WTC11 (cell line): ENCODE measurements at regions not wholly inside any gene's neighbourhood (a gene's known extent, or its start where the extent isn't known, plus 50 kb on each side); places are given as distances from the start of the nearest gene placed in this dataset.

Experiments used
- ATAC-seq: fragments of 200-7000 bp; cut with Tn5 transposase; 2 replicates; pipeline ENCODE4 v1.10.0; 2021; ENCODE audit warnings: mild to moderate bottlenecking, moderate library complexity
- CTCF ChIA-PET: fragments of 300-600 bp; sonication (Branson Sonifier 250); formaldehyde crosslinking; loops from one replicate; lab custom pipeline; 2021; ENCODE audit warnings: antibody characterized with exemption; lab: Charles Lee
- POLR2A ChIA-PET: fragments of 350-600 bp; sonication (Branson Sonifier 250); formaldehyde crosslinking; loops from one replicate; lab custom pipeline; 2021; ENCODE audit warnings: antibody characterized with exemption; lab: Charles Lee
- DNase-seq: peaks from one replicate; pipeline ENCODE4 v3.0.0; 2021; ENCODE audit warnings: low spot score
- H3K27ac Mint-ChIP-seq: 2 replicates; pipeline ENCODE4 v1.8.0; 2021; ENCODE audit warnings: mixed read lengths
- H3K27me3 Mint-ChIP-seq: 2 replicates; pipeline ENCODE4 v1.8.0; 2021; ENCODE audit warnings: low read depth, mild to moderate bottlenecking, moderate library complexity, mixed read lengths
- H3K36me3 Mint-ChIP-seq: 2 replicates; pipeline ENCODE4 v1.8.0; 2021; ENCODE audit warnings: mixed read lengths
- H3K4me1 Mint-ChIP-seq: 2 replicates; pipeline ENCODE4 v1.8.0; 2022; ENCODE audit warnings: mixed read lengths
- H3K4me3 Mint-ChIP-seq: 2 replicates; pipeline ENCODE4 v1.8.0; 2021; ENCODE audit warnings: mild to moderate bottlenecking, moderate library complexity, mixed read lengths
- H3K9me3 Mint-ChIP-seq: 2 replicates; pipeline ENCODE4 v1.8.0; 2021; ENCODE audit warnings: mixed read lengths
- ATF1 ChIP-seq: sonication (generic); formaldehyde crosslinking; IDR thresholded peaks from 2 replicates; pipeline ENCODE4 v1.8.1; 2023; ENCODE audit warnings: mild to moderate bottlenecking, moderate library complexity, missing genetic modification reagents
- ETV6 ChIP-seq: sonication (generic); formaldehyde crosslinking; IDR thresholded peaks from 2 replicates; pipeline ENCODE4 v1.8.1; 2022; ENCODE audit warnings: mild to moderate bottlenecking, missing genetic modification reagents
- GABPB1 ChIP-seq: sonication (generic); formaldehyde crosslinking; IDR thresholded peaks from 2 replicates; pipeline ENCODE4 v1.8.1; 2023; ENCODE audit warnings: mild to moderate bottlenecking, missing genetic modification reagents
- IRF2 ChIP-seq: sonication (generic); formaldehyde crosslinking; IDR thresholded peaks from 2 replicates; pipeline ENCODE4 v1.8.0; 2022; ENCODE audit warnings: low read depth, missing genetic modification reagents, borderline replicate concordance
- NFYB ChIP-seq: sonication (generic); formaldehyde crosslinking; conservative IDR thresholded peaks from 2 replicates; pipeline ENCODE4 v1.8.0; 2022; ENCODE audit warnings: low read depth, missing genetic modification reagents
- NR1H2 ChIP-seq: sonication (generic); formaldehyde crosslinking; IDR thresholded peaks from 2 replicates; pipeline ENCODE4 v1.9.0; 2021; ENCODE audit warnings: mild to moderate bottlenecking, moderate library complexity, missing genetic modification reagents
- SP1 ChIP-seq: sonication (generic); formaldehyde crosslinking; conservative IDR thresholded peaks from 2 replicates; pipeline ENCODE4 v1.8.1; 2022; ENCODE audit warnings: missing genetic modification reagents
- TEAD1 ChIP-seq: sonication (generic); formaldehyde crosslinking; IDR thresholded peaks from 2 replicates; pipeline ENCODE4 v1.8.0; 2022; ENCODE audit warnings: mild to moderate bottlenecking, missing genetic modification reagents
- TEAD4 ChIP-seq: sonication (generic); formaldehyde crosslinking; IDR thresholded peaks from 2 replicates; pipeline ENCODE4 v1.8.0; 2022; ENCODE audit warnings: mild to moderate bottlenecking, missing genetic modification reagents
- TP53 ChIP-seq: sonication (generic); formaldehyde crosslinking; IDR thresholded peaks from 2 replicates; pipeline ENCODE4 v1.8.1; 2023; ENCODE audit warnings: mild to moderate bottlenecking, missing genetic modification reagents
- ZNF396 ChIP-seq: fragments of 250-450 bp; sonication (Bioruptor Pico); IDR thresholded peaks from 2 replicates; pipeline ENCODE4 v1.8.0; 2021; ENCODE audit warnings: mild to moderate bottlenecking, moderate library complexity, borderline replicate concordance
- ZNF423 ChIP-seq: fragments of 250-450 bp; sonication (Bioruptor Pico); IDR thresholded peaks from 2 replicates; pipeline ENCODE4 v2.1.2; 2022; ENCODE audit warnings: mild to moderate bottlenecking, moderate library complexity
- ZNF671 ChIP-seq: fragments of 250-450 bp; sonication (Bioruptor Pico); IDR thresholded peaks from 2 replicates; pipeline ENCODE4 v1.8.0; 2021; ENCODE audit warnings: mild to moderate bottlenecking
- TF ChIP-seq, protein P1 (sequence below): fragments of 250-450 bp; sonication (Bioruptor Pico); IDR thresholded peaks from 2 replicates; pipeline ENCODE4 v1.8.0; 2021; ENCODE audit warnings: mild to moderate bottlenecking
- TF ChIP-seq, protein P2 (sequence below): sonication (generic); formaldehyde crosslinking; IDR thresholded peaks from 2 replicates; pipeline ENCODE4 v1.8.0; 2022; ENCODE audit warnings: mild to moderate bottlenecking, missing genetic modification reagents
- TF ChIP-seq, protein P3 (sequence below): fragments of 250-450 bp; sonication (Bioruptor Pico); conservative IDR thresholded peaks from 2 replicates; pipeline ENCODE4 v1.9.0; 2021; ENCODE audit warnings: mild to moderate bottlenecking
- TF ChIP-seq, protein P4 (sequence below): sonication (generic); formaldehyde crosslinking; IDR thresholded peaks from 2 replicates; pipeline ENCODE4 v1.8.0; 2023; ENCODE audit warnings: missing genetic modification reagents

DNA sequence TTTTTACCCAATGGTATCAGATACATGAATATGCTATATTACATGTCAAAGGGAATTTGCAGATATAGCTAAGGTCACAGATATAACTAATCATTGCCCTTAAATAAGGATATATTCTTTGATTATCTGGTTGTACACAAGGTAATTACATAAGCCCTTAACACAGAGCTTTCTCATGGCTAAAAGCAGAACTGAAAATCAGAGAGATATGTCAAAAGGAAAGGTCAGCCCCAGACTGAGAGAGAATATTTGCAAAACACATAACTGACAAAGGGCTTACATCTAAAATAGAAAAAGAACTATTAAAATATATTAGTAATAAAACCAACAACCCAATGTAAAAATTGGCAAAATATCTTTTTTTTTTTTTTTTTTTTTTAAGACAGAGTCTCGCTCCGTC, 1029.5 kb upstream of the LRRN3 start:
- ChIA-PET CTCF (no interaction called here), POLR2A (no interaction called here)
- Mint-ChIP-seq H3K27ac (no peak overlapping the region), H3K36me3 (no peaks in the 10 kb centered on the region), H3K4me3 (no peak overlapping the region), H3K9me3 (no peaks in the 10 kb centered on the region), H3K4me1 (no peaks in the 10 kb centered on the region), H3K27me3 (no peaks in the 10 kb centered on the region)
- DNase-seq (no peak), ATAC-seq (no peak)
- TF ChIP-seq, protein P1, sequence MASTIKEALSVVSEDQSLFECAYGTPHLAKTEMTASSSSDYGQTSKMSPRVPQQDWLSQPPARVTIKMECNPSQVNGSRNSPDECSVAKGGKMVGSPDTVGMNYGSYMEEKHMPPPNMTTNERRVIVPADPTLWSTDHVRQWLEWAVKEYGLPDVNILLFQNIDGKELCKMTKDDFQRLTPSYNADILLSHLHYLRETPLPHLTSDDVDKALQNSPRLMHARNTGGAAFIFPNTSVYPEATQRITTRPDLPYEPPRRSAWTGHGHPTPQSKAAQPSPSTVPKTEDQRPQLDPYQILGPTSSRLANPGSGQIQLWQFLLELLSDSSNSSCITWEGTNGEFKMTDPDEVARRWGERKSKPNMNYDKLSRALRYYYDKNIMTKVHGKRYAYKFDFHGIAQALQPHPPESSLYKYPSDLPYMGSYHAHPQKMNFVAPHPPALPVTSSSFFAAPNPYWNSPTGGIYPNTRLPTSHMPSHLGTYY (CRISPR knock-in tag): no peak
- TF ChIP-seq ZNF671 (CRISPR knock-in tag) (no peak), GABPB1 (CRISPR knock-in tag) (no peak), ATF1 (CRISPR knock-in tag) (no peak), ZNF396 (no peak)

DNA sequence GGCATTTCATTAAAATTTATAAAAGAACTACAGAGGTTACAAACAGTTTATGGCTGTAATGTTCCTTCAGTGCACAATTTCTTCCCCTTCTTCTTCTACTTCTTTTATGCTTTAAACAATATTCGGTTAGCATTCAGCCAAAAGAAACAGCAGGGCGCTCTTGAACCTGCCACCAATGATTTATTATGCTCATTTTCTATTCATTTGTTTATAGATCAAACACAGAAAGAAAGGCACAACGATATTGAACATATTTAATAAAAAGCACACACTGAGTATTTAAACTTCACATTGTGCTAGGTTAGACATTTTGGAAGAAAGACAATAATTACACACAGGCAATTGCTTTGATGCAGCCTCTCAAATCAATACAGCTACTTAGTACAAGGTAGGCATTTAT, 1025.8 kb upstream of the LRRN3 start:
- no peak for DNase-seq
- CTCF ChIA-PET: no interaction called here
- no peak for ATAC-seq
- POLR2A ChIA-PET: no interaction called here
- Mint-ChIP-seq H3K27ac (no peak overlapping the region), H3K27me3 (no peaks in the 10 kb centered on the region), H3K4me3 (no peak overlapping the region), H3K9me3 (peaks cover 4% of the 10 kb centered on the region), H3K4me1 (no peaks in the 10 kb centered on the region), H3K36me3 (no peaks in the 10 kb centered on the region)
- no peak for TF ChIP-seq TEAD4 (CRISPR knock-in tag)
- TF ChIP-seq TP53 (CRISPR knock-in tag): no peak
- TF ChIP-seq ETV6 (CRISPR knock-in tag): no peak
- TF ChIP-seq NFYB (CRISPR knock-in tag): no peak
- TF ChIP-seq, protein P2, sequence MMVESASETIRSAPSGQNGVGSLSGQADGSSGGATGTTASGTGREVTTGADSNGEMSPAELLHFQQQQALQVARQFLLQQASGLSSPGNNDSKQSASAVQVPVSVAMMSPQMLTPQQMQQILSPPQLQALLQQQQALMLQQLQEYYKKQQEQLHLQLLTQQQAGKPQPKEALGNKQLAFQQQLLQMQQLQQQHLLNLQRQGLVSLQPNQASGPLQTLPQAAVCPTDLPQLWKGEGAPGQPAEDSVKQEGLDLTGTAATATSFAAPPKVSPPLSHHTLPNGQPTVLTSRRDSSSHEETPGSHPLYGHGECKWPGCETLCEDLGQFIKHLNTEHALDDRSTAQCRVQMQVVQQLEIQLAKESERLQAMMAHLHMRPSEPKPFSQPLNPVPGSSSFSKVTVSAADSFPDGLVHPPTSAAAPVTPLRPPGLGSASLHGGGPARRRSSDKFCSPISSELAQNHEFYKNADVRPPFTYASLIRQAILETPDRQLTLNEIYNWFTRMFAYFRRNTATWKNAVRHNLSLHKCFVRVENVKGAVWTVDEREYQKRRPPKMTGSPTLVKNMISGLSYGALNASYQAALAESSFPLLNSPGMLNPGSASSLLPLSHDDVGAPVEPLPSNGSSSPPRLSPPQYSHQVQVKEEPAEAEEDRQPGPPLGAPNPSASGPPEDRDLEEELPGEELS (CRISPR knock-in tag): no peak
- TF ChIP-seq, protein P3, sequence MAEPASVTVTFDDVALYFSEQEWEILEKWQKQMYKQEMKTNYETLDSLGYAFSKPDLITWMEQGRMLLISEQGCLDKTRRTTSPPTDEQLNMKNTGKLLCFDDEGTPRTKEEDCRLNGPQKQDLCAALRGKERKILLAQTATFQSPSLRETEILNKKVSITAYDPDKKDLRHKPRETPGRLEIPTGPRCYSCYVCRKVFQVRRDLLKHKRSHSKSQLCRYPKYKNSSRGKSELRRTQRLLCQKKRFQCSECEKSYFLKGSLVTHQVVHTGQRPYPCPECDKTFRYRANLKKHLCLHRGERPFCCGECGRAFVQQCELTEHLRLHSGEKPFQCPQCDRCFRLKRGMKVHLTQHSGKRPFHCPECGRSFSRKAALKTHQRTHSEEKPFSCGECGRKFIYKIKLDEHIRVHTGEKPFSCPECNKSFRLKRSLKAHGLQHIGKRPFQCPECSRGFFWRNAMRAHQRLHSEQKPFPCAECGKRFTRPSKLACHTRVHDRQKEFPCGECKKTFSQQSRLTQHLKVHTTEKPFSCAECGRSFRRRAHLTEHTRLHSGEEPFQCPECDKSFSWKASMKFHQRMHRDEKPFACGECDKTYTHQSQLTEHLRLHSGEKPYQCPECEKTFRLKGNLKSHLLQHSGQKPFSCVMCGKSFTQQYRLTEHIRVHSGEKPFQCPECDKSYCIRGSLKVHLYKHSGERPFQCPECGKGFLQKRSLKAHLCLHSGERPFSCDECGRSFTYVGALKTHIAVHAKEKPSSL (CRISPR knock-in tag): no peak
- no peak for TF ChIP-seq NR1H2
- no peak for TF ChIP-seq ZNF423 (CRISPR knock-in tag)
- no peak for TF ChIP-seq SP1

DNA sequence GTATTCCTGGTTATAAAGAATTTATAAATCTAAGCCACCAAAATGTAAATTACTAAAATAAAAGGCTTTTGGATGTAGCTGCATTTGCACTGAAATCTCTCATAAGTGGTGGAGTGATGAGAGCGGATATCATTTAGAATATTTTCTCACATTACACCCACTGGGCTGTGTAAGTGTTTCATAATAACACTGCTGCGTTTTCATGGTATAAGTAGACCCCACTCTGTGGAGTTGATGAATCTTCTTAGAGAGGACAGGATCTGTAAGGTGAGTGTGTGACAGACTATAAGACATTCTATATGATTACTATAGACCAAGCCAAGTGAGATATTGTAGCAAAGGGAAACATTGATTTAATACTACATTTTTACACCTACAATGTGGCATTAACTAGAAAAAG, 1024.1 kb upstream of the LRRN3 start:
- DNase-seq: no peak
- H3K4me1 Mint-ChIP-seq: no peaks in the 10 kb centered on the region
- H3K36me3 Mint-ChIP-seq: no peaks in the 10 kb centered on the region
- CTCF ChIA-PET: no interaction called here
- no peak for ATAC-seq
- H3K27ac Mint-ChIP-seq: no peak overlapping the region
- H3K4me3 Mint-ChIP-seq: no peak overlapping the region
- TF ChIP-seq IRF2 (CRISPR knock-in tag) (no peak), TEAD1 (CRISPR knock-in tag) (no peak)
- TF ChIP-seq, protein P4, sequence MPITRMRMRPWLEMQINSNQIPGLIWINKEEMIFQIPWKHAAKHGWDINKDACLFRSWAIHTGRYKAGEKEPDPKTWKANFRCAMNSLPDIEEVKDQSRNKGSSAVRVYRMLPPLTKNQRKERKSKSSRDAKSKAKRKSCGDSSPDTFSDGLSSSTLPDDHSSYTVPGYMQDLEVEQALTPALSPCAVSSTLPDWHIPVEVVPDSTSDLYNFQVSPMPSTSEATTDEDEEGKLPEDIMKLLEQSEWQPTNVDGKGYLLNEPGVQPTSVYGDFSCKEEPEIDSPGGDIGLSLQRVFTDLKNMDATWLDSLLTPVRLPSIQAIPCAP (CRISPR knock-in tag): no peak
- H3K27me3 Mint-ChIP-seq: no peaks in the 10 kb centered on the region
- peaks cover 4% of the 10 kb centered on the region for H3K9me3 Mint-ChIP-seq
- POLR2A ChIA-PET: no interaction called here
